ENCODE measurements at regions not wholly inside any gene's neighbourhood (a gene's known extent, or its start where the extent isn't known, plus 50 kb on each side); places are given as distances from the start of the nearest gene placed in this dataset.

DNA sequence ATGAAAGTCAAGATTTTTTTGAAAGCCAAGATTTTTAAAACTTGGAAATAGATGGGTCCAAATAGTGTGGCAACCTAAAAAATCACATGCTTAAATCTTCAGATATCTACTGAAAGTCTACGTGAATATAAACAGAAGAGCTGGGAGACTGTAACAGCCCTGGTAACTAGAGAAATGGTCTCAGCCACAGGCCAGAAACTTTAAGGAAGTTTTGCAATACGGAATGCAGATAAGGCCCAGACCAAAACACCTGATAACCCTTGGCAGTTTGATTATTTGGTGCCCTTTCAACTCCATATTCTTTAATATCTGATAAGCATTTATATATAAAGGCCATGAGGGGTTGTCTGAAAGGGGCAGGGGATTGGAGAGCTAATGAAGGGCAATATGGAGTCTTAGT lies 537.3 kb upstream of the TGFBR2 start:
- no peaks in the 10 kb centered on the region for H3K4me1 Mint-ChIP-seq
- Histone ChIP-seq H3K27me3 (ENCODE audit: insufficient read depth, low read length) (no peaks in the 10 kb centered on the region), H3K27ac (ENCODE audit: low read depth, low read length) (no peak overlapping the region), H3K9me3 (ENCODE audit: control insufficient read depth in 1 of 2, low read length in 2 of 2) (no peaks in the 10 kb centered on the region), H3K36me3 (ENCODE audit: insufficient read depth, low read length) (no peaks in the 10 kb centered on the region), H3K4me1 (ENCODE audit: insufficient read depth, low read length) (no peaks in the 10 kb centered on the region), H3K4me3 (ENCODE audit: low read length in 2 of 2) (no peak overlapping the region)
- H3K4me3 Mint-ChIP-seq, result no peak overlapping the region
- peaks cover 0 to 5% of the 10 kb centered on the region in 2 donors for H3K36me3 Mint-ChIP-seq
- POLR2A ChIA-PET (ENCODE audit: partially characterized antibody), result no interaction called here
- H3K9me3 Mint-ChIP-seq, result peaks cover 0 to 10% (median 3%) of the 10 kb centered on the region in 8 donors
- H3K27me3 Mint-ChIP-seq, result peaks cover 12 to 14% of the 10 kb centered on the region in 2 donors
- no peak overlapping the region for H3K27ac Mint-ChIP-seq
- DNase-seq, result no peak
- intact Hi-C loops (cut with micrococcal nuclease), result no loop called here
- CTCF ChIA-PET (ENCODE audit: partially characterized antibody), result no interaction called here

DNA sequence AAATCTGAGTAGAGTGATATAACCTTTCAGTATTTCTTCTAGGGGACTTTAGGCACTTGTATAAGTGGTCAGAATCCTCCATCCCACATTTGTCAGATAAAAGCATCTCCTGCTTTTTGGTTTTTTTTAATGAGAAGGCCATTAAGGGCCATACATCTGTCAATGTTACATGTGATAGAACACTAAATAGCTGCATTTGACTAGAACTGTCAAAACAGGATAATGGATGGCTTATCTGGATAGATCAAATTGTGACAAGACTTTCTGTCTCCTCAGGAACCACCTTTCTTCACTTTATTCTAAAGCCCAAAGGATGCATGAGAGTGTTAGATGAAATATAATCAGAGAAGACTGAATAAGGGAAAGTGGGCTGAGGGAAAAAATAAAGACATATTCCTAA lies 533.4 kb upstream of the TGFBR2 start:
- ChIA-PET CTCF (ENCODE audit: partially characterized antibody) (no interaction called here), POLR2A (ENCODE audit: partially characterized antibody) (no interaction called here)
- H3K36me3 ChIP-seq (ENCODE audit: insufficient read depth, low read length), result no peaks in the 10 kb centered on the region
- H3K27ac ChIP-seq (ENCODE audit: low read depth, low read length), result no peak overlapping the region
- no peaks in the 10 kb centered on the region for H3K36me3 Mint-ChIP-seq
- H3K27ac Mint-ChIP-seq, result no peak overlapping the region
- intact Hi-C loops (cut with micrococcal nuclease), result no loop called here
- no peaks in the 10 kb centered on the region for H3K9me3 ChIP-seq (ENCODE audit: control insufficient read depth in 1 of 2, low read length in 2 of 2)
- H3K4me3 Mint-ChIP-seq, result no peak overlapping the region
- no peak overlapping the region for H3K4me3 ChIP-seq (ENCODE audit: low read length in 2 of 2)
- no peaks in the 10 kb centered on the region for H3K4me1 ChIP-seq (ENCODE audit: insufficient read depth, low read length)
- H3K9me3 Mint-ChIP-seq, result peaks cover 0 to 4% (median 0%) of the 10 kb centered on the region in 8 donors
- H3K27me3 ChIP-seq (ENCODE audit: insufficient read depth, low read length), result no peaks in the 10 kb centered on the region
- no peaks in the 10 kb centered on the region for H3K4me1 Mint-ChIP-seq
- H3K27me3 Mint-ChIP-seq, result peaks cover 2 to 4% of the 10 kb centered on the region in 2 donors
- no peak for DNase-seq

DNA sequence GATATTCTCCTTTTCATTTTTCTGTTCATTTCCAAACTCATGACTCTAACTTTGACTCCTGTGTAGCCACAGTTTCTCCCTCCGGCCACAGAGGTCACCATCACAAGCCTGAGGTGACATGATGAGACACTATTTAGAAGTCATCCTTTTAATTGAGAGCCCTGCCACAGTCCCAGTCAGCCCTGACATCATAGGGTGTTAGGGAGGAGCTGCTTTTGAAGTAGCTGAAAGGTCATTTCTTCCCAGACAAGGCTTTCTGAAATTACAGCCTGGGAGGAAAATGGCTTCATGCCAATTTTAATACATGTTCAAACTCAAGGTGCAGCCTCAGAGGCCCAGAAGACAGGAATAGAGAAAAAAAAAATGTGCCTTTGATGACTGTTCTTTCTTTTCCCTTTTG lies 532.8 kb upstream of the TGFBR2 start:
- H3K9me3 Mint-ChIP-seq, result peaks cover 0 to 4% (median 0%) of the 10 kb centered on the region in 8 donors
- intact Hi-C loops (cut with micrococcal nuclease), result no loop called here
- ChIA-PET CTCF (ENCODE audit: partially characterized antibody) (no interaction called here), POLR2A (ENCODE audit: partially characterized antibody) (no interaction called here)
- Histone ChIP-seq H3K27ac (ENCODE audit: low read depth, low read length) (no peak overlapping the region), H3K27me3 (ENCODE audit: insufficient read depth, low read length) (no peaks in the 10 kb centered on the region), H3K4me1 (ENCODE audit: insufficient read depth, low read length) (no peaks in the 10 kb centered on the region), H3K4me3 (ENCODE audit: low read length in 2 of 2) (no peak overlapping the region), H3K36me3 (ENCODE audit: insufficient read depth, low read length) (no peaks in the 10 kb centered on the region), H3K9me3 (ENCODE audit: control insufficient read depth in 1 of 2, low read length in 2 of 2) (no peaks in the 10 kb centered on the region)
- no peak for DNase-seq
- H3K4me3 Mint-ChIP-seq, result no peak overlapping the region
- H3K27me3 Mint-ChIP-seq, result peaks cover 2 to 4% of the 10 kb centered on the region in 2 donors
- H3K36me3 Mint-ChIP-seq, result no peaks in the 10 kb centered on the region
- no peaks in the 10 kb centered on the region for H3K4me1 Mint-ChIP-seq
- no peak overlapping the region for H3K27ac Mint-ChIP-seq

DNA sequence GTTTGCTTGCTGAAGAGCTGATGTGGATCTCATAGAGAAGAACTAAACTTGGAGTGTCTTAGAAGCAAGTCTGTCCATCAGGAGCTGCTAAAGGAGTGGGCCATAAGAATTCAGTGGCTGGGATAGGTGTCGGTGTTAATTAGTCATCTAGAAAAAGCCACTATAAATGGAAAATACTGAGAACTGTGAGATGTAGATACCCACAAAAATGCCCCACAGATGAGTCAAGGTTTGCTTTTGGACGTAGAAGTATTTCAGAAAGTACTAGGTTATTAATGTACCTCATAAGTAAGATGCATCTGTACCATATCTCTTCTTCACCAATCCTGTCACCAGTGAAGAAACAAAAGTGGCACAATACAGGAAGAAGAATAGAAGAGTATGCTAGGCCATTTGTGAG lies 530.9 kb upstream of the TGFBR2 start:
- Mint-ChIP-seq H3K27me3 (no peaks in the 10 kb centered on the region), H3K27ac (no peak overlapping the region), H3K4me1 (no peaks in the 10 kb centered on the region), H3K36me3 (no peaks in the 10 kb centered on the region), H3K4me3 (no peak overlapping the region), H3K9me3 (peaks cover 0 to 4% (median 0%) of the 10 kb centered on the region in 8 donors)
- intact Hi-C loops (cut with micrococcal nuclease), result no loop called here
- POLR2A ChIA-PET (ENCODE audit: partially characterized antibody), result no interaction called here
- Histone ChIP-seq H3K9me3 (ENCODE audit: control insufficient read depth in 1 of 2, low read length in 2 of 2) (no peaks in the 10 kb centered on the region), H3K27ac (ENCODE audit: low read depth, low read length) (no peak overlapping the region), H3K27me3 (ENCODE audit: insufficient read depth, low read length) (no peaks in the 10 kb centered on the region), H3K36me3 (ENCODE audit: insufficient read depth, low read length) (no peaks in the 10 kb centered on the region), H3K4me1 (ENCODE audit: insufficient read depth, low read length) (no peaks in the 10 kb centered on the region), H3K4me3 (ENCODE audit: low read length in 2 of 2) (no peak overlapping the region)
- CTCF ChIA-PET (ENCODE audit: partially characterized antibody), result no interaction called here
- no peak for DNase-seq

DNA sequence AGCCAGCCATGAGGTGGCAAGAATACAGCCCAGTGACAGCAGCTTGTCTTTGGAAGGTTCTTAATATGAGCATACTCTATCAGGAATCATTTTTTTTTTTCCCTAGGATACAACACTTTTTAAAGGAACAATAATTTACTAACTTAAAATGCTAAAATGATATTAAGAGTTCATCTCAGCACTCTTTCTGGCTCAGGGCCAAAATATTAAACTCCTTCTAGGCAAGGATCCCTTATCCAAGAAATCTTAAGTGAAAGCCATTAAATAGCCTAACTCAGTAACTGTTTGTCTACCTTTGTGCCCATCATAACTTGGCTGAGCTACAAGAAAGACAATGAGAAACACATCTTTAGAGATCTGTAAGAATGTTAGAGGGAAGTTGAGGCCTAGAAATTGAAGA lies 529.5 kb upstream of the TGFBR2 start:
- Mint-ChIP-seq H3K27me3 (no peaks in the 10 kb centered on the region), H3K27ac (no peak overlapping the region), H3K4me1 (no peaks in the 10 kb centered on the region), H3K36me3 (no peaks in the 10 kb centered on the region), H3K4me3 (no peak overlapping the region), H3K9me3 (peaks cover 0 to 4% (median 0%) of the 10 kb centered on the region in 8 donors)
- ChIA-PET CTCF (ENCODE audit: partially characterized antibody) (interaction anchor here (1.6 kb wide), 1 partner anchor 616 kb away, joined by 3 read pairs; no protein-coding TSS in a partner anchor), POLR2A (ENCODE audit: partially characterized antibody) (no interaction called here)
- H3K9me3 ChIP-seq (ENCODE audit: control insufficient read depth in 1 of 2, low read length in 2 of 2), result no peaks in the 10 kb centered on the region
- H3K27ac ChIP-seq (ENCODE audit: low read depth, low read length), result no peak overlapping the region
- H3K4me1 ChIP-seq (ENCODE audit: insufficient read depth, low read length), result no peaks in the 10 kb centered on the region
- no peaks in the 10 kb centered on the region for H3K27me3 ChIP-seq (ENCODE audit: insufficient read depth, low read length)
- no peak for DNase-seq
- intact Hi-C loops (cut with micrococcal nuclease), result no loop called here
- no peak overlapping the region for H3K4me3 ChIP-seq (ENCODE audit: low read length in 2 of 2)
- H3K36me3 ChIP-seq (ENCODE audit: insufficient read depth, low read length), result no peaks in the 10 kb centered on the region

DNA sequence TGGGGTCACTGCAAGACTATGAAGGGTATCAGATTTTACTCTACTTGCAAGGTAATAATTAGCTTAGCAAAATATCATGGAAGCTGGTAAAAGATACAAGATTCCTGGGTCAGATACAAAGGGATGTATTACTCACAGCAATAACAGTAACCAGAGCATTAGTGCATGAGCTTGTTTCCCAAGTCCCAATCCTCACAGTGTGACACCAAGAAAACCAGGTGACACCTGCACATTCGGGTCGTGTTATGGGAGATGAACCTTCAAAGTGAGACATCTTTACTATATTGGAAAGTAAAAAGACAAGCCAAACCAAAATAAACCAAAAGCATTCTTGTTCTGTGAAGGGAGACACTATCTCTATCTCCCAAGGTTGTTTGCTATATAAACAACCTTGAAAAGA lies 528.7 kb upstream of the TGFBR2 start:
- no peaks in the 10 kb centered on the region for H3K36me3 ChIP-seq (ENCODE audit: insufficient read depth, low read length)
- Mint-ChIP-seq H3K4me1 (no peaks in the 10 kb centered on the region), H3K27ac (no peak overlapping the region), H3K9me3 (peaks cover 0 to 4% (median 0%) of the 10 kb centered on the region in 8 donors), H3K36me3 (no peaks in the 10 kb centered on the region), H3K4me3 (no peak overlapping the region), H3K27me3 (no peaks in the 10 kb centered on the region)
- CTCF ChIA-PET (ENCODE audit: partially characterized antibody), result interaction anchor here (1.6 kb wide), 1 partner anchor 615 kb away, joined by 3 read pairs; no protein-coding TSS in a partner anchor
- no peaks in the 10 kb centered on the region for H3K9me3 ChIP-seq (ENCODE audit: control insufficient read depth in 1 of 2, low read length in 2 of 2)
- no peak for DNase-seq
- intact Hi-C loops (cut with micrococcal nuclease), result no loop called here
- no peak overlapping the region for H3K27ac ChIP-seq (ENCODE audit: low read depth, low read length)
- POLR2A ChIA-PET (ENCODE audit: partially characterized antibody), result no interaction called here
- H3K4me3 ChIP-seq (ENCODE audit: low read length in 2 of 2), result no peak overlapping the region
- H3K4me1 ChIP-seq (ENCODE audit: insufficient read depth, low read length), result no peaks in the 10 kb centered on the region
- H3K27me3 ChIP-seq (ENCODE audit: insufficient read depth, low read length), result no peaks in the 10 kb centered on the region

DNA sequence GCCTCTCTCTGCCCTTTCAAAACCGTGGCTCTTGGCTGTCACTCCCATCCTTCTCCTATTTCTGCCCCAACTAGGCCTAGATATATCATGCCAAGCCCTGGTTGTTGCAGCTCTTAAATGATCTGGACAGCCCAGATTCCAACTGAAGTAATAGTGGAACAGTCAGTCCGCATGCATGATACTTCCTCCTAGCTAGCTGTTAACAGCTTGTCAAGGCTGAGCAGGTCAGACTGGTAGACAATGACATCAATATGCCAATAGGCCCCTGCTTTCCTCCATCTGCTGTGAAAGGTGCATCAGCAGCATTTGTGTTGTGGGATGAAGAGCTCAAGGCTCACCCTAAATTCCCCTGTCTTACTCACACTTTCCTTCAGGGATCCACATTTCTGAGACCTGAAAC lies 527.7 kb upstream of the TGFBR2 start:
- no peaks in the 10 kb centered on the region for H3K4me1 ChIP-seq (ENCODE audit: insufficient read depth, low read length)
- DNase-seq, result no peak
- H3K4me3 Mint-ChIP-seq, result no peak overlapping the region
- H3K27me3 ChIP-seq (ENCODE audit: insufficient read depth, low read length), result no peaks in the 10 kb centered on the region
- H3K36me3 ChIP-seq (ENCODE audit: insufficient read depth, low read length), result no peaks in the 10 kb centered on the region
- no peaks in the 10 kb centered on the region for H3K9me3 ChIP-seq (ENCODE audit: control insufficient read depth in 1 of 2, low read length in 2 of 2)
- POLR2A ChIA-PET (ENCODE audit: partially characterized antibody), result no interaction called here
- no peak overlapping the region for H3K4me3 ChIP-seq (ENCODE audit: low read length in 2 of 2)
- peaks cover 0 to 2% of the 10 kb centered on the region in 2 donors for H3K27me3 Mint-ChIP-seq
- H3K27ac Mint-ChIP-seq, result no peak overlapping the region
- H3K36me3 Mint-ChIP-seq, result no peaks in the 10 kb centered on the region
- H3K27ac ChIP-seq (ENCODE audit: low read depth, low read length), result no peak overlapping the region
- H3K9me3 Mint-ChIP-seq, result peaks cover 0 to 4% (median 0%) of the 10 kb centered on the region in 8 donors
- intact Hi-C loops (cut with micrococcal nuclease), result no loop called here
- H3K4me1 Mint-ChIP-seq, result no peaks in the 10 kb centered on the region
- CTCF ChIA-PET (ENCODE audit: partially characterized antibody), result no interaction called here

DNA sequence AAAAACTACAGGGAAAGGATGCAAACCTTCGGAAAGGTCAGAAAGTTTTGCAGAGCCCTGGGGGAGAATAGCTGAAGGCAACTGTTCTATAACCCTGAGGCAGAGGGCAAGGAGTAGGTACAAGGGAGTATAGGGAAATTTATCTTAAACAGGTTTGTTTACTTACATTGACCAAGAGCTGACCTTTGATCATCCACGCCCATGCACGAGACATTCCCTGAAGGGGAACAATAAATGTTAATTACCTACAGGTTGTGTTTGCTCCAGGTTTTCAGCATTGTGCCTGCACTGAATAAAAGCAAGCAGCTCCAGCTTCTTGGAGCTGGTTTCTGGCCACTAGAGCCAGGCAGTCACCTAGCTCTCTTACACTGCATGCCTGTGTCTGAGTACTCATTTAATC lies 524.5 kb upstream of the TGFBR2 start:
- H3K4me3 ChIP-seq (ENCODE audit: low read length in 2 of 2), result no peak overlapping the region
- no peaks in the 10 kb centered on the region for H3K9me3 ChIP-seq (ENCODE audit: control insufficient read depth in 1 of 2, low read length in 2 of 2)
- H3K27ac ChIP-seq (ENCODE audit: low read depth, low read length), result no peak overlapping the region
- no peaks in the 10 kb centered on the region for H3K4me1 ChIP-seq (ENCODE audit: insufficient read depth, low read length)
- no peaks in the 10 kb centered on the region for H3K36me3 ChIP-seq (ENCODE audit: insufficient read depth, low read length)
- intact Hi-C loops (cut with micrococcal nuclease), result no loop called here
- H3K27me3 ChIP-seq (ENCODE audit: insufficient read depth, low read length), result no peaks in the 10 kb centered on the region
- no peaks in the 10 kb centered on the region for H3K9me3 Mint-ChIP-seq
- ChIA-PET POLR2A (ENCODE audit: partially characterized antibody) (no interaction called here), CTCF (ENCODE audit: partially characterized antibody) (no interaction called here)
- H3K4me3 Mint-ChIP-seq, result no peak overlapping the region
- H3K4me1 Mint-ChIP-seq, result peaks cover 0 to 5% (median 2%) of the 10 kb centered on the region in 4 donors
- no peak for DNase-seq
- H3K27me3 Mint-ChIP-seq, result peaks cover 8 to 9% of the 10 kb centered on the region in 2 donors
- H3K36me3 Mint-ChIP-seq, result no peaks in the 10 kb centered on the region
- H3K27ac Mint-ChIP-seq, result no peak overlapping the region
